ENCODE measurements at regions not wholly inside any gene's neighbourhood (a gene's known extent, or its start where the extent isn't known, plus 50 kb on each side); places are given as distances from the start of the nearest gene placed in this dataset.
"Not testable (repeated sequence)": the region's sequence is repeated elsewhere in the genome, so short reads cannot be mapped to it uniquely, and the experiment has no call there.

- DNase-seq: no peak
These were observed 211.8 kb upstream of the RND3 start for GRCh38 chr2:150699218-150699617.

- DNase-seq: no peak
These were observed 210.7 kb upstream of the RND3 start for GRCh38 chr2:150698016-150698661.

- no peak for DNase-seq
These were observed 210.1 kb upstream of the RND3 start for GRCh38 chr2:150697596-150697995.

GRCh38 chr2:150695451-150696135 lies 208.1 kb upstream of the RND3 start:
- DNase-seq: no peak

GRCh38 chr2:150693556-150693955 lies 206.1 kb upstream of the RND3 start:
- DNase-seq: no peak

GRCh38 chr2:150690870-150691269 lies 203.4 kb upstream of the RND3 start:
- no peak for DNase-seq

GRCh38 chr2:150690261-150690660 lies 202.8 kb upstream of the RND3 start:
- DNase-seq: no peak

- no peak for DNase-seq
These were observed 202.1 kb upstream of the RND3 start for GRCh38 chr2:150689590-150689989.

GRCh38 chr2:150688016-150688415 lies 200.5 kb upstream of the RND3 start:
- DNase-seq: no peak

GRCh38 chr2:150686391-150686790 lies 198.9 kb upstream of the RND3 start:
- DNase-seq: no peak

- no peak for DNase-seq
These were observed 193.8 kb upstream of the RND3 start for GRCh38 chr2:150681120-150681804.

GRCh38 chr2:150679456-150680120 lies 192.1 kb upstream of the RND3 start:
- no peak for DNase-seq

GRCh38 chr2:150677551-150677950 lies 190.1 kb upstream of the RND3 start:
- DNase-seq: no peak

GRCh38 chr2:150676747-150677383 lies 189.4 kb upstream of the RND3 start:
- no peak for DNase-seq

GRCh38 chr2:150675807-150676206 lies 188.3 kb upstream of the RND3 start:
- DNase-seq: no peak

- no peak for DNase-seq
These were observed 186.8 kb upstream of the RND3 start for GRCh38 chr2:150674283-150674682.

- DNase-seq: no peak
These were observed 184.8 kb upstream of the RND3 start for GRCh38 chr2:150672311-150672710.

- DNase-seq: no peak
These were observed 182.0 kb upstream of the RND3 start for GRCh38 chr2:150669492-150669891.

- DNase-seq: not testable (repeated sequence)
These were observed 179.6 kb upstream of the RND3 start for GRCh38 chr2:150667039-150667438.

GRCh38 chr2:150663143-150663542 lies 175.7 kb upstream of the RND3 start:
- DNase-seq: no peak

- no peak for DNase-seq
These were observed 168.5 kb upstream of the RND3 start for GRCh38 chr2:150656002-150656401.

GRCh38 chr2:150653351-150653750 lies 165.9 kb upstream of the RND3 start:
- no peak for DNase-seq

- DNase-seq: no peak
These were observed 160.5 kb upstream of the RND3 start for GRCh38 chr2:150647943-150648342.

Data from activated gamma-delta T cell (primary cell).